GM18867 (cell line): ENCODE measurements at regions not wholly inside any gene's neighbourhood (a gene's known extent, or its start where the extent isn't known, plus 50 kb on each side); places are given as distances from the start of the nearest gene placed in this dataset.

ENCODE experiments used
- ATAC-seq: cut with Tn5 transposase; IDR thresholded peaks from one replicate; pipeline ENCODE4 v1.9.1; 2021; ENCODE audit warnings: mild to moderate bottlenecking, moderate library complexity; ENCODE audit not compliant: unreplicated experiment

- no peak for ATAC-seq
Observed at GRCh38 chrX:51954592-51954991, 61.2 kb downstream of the MAGED1 start.

GRCh38 chrX:51955200-51955599 is 61.8 kb downstream of the MAGED1 start:
- peak; percentile 98 for ATAC-seq

GRCh38 chrX:51956441-51956840 is 63.0 kb downstream of the MAGED1 start:
- ATAC-seq: no peak

GRCh38 chrX:51975360-51975759 is 81.9 kb downstream of the MAGED1 start:
- ATAC-seq: no peak

- ATAC-seq: no peak
Observed at GRCh38 chrX:51975811-51976210, 82.4 kb downstream of the MAGED1 start.

GRCh38 chrX:51976503-51976902 is 83.1 kb downstream of the MAGED1 start:
- no peak for ATAC-seq
